Adipocyte (in vitro differentiated cells): ENCODE measurements at regions not wholly inside any gene's neighbourhood (a gene's known extent, or its start where the extent isn't known, plus 50 kb on each side); places are given as distances from the start of the nearest gene placed in this dataset.
"Not testable (repeated sequence)": the region's sequence is repeated elsewhere in the genome, so short reads cannot be mapped to it uniquely, and the experiment has no call there.

Experiments
- DNase-seq: peaks from one replicate; pipeline ENCODE4 v3.0.0-alpha.2; 2015; ENCODE audit warnings: low read depth
- H3K27me3 ChIP-seq: replicated peaks from 2 replicates; pipeline ENCODE4 v1.7.0; 2013; ENCODE audit warnings: mild to moderate bottlenecking, low read length, moderate library complexity; ENCODE audit not compliant: control insufficient read depth, insufficient read depth
- H3K36me3 ChIP-seq: 2 replicates; pipeline ENCODE4 v1.7.0; 2013; ENCODE audit warnings: low read length, mild to moderate bottlenecking, moderate library complexity; ENCODE audit not compliant: control insufficient read depth, insufficient read depth, severe bottlenecking
- H3K4me1 ChIP-seq: 2 replicates; pipeline ENCODE4 v1.7.0; 2013; ENCODE audit warnings: mild to moderate bottlenecking, low read length, moderate library complexity; ENCODE audit not compliant: control insufficient read depth, insufficient read depth
- H3K4me3 ChIP-seq: 2 replicates; pipeline ENCODE4 v1.7.0; 2013; ENCODE audit warnings: mild to moderate bottlenecking, low read length, moderate library complexity
- H3K9ac ChIP-seq: 2 replicates; pipeline ENCODE4 v1.7.0; 2013; ENCODE audit warnings: mild to moderate bottlenecking, low read length, moderate library complexity
- H3K9me3 ChIP-seq: 2 replicates; pipeline ENCODE4 v1.7.0; 2013; ENCODE audit warnings: mild to moderate bottlenecking, low read length, moderate library complexity; ENCODE audit not compliant: control insufficient read depth

DNA sequence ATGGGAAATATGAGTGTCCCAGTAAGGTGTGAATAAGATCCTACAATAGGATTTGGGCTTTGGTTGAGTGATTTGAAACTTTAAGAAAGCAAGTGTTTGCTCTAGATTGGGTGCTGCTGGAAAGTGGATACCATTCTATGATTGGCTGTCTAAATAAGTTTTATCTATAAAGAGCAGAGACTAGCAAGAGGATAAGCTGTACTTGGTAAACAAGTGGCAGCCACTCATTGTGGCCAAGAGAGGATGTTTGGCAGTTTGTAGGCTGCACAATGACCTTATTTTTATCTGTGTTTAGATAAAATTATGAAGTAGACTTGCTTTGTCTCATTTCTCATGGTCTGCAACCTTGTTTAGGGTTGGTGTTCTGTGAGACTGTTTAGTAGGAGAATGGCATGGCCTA is 341.6 kb upstream of the PIK3R1 start:
- no peaks in the 10 kb centered on the region for H3K27me3 ChIP-seq
- no peaks in the 10 kb centered on the region for H3K9me3 ChIP-seq
- no peak overlapping the region for H3K4me3 ChIP-seq
- no peak for DNase-seq
- H3K4me1 ChIP-seq, result peaks cover 8% of the 10 kb centered on the region
- H3K9ac ChIP-seq, result no peak overlapping the region
- no peaks in the 10 kb centered on the region for H3K36me3 ChIP-seq

DNA sequence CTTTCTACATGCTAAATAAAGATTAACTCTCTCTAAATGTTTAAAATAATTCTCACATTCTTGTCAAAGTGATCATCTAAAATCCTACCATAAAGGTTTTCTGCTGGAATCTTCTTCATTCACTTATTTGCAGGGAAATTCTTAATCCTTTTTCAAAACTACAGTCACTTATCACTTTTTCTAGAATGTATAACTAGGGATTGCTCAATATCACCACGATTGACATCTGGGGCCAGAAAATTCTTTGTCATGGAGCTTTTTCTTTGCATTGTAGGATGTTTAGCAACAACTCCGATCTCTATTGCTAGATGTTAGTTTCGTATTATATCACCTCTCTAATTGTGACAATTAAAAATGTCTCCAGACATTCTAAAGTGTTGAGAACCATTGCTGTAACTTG is 344.9 kb upstream of the PIK3R1 start:
- Histone ChIP-seq H3K27me3 (no peaks in the 10 kb centered on the region), H3K9ac (no peak overlapping the region), H3K36me3 (no peaks in the 10 kb centered on the region), H3K4me3 (no peak overlapping the region), H3K4me1 (no peaks in the 10 kb centered on the region), H3K9me3 (no peaks in the 10 kb centered on the region)
- peak; percentile 15 for DNase-seq

DNA sequence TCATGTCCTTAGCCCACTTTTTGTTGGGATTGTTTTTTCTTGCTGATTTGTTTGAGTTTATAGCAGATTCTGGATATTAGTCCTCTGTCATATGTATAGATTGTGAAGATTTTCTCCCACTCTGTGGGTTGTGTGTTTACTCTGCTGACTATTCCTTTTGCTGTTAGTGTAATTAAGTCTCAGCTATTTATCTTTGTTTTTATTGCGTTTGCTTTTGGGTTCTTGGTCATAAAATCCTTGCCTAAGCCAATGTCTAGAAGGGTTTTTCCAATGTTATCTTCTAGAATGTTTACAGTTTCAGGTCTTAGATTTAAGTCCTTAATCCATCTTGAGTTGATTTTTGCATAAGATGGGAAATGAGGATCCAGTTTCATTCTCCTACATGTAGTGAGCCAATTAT is 351.2 kb upstream of the PIK3R1 start:
- H3K4me1 ChIP-seq, H3K9me3 ChIP-seq, H3K27me3 ChIP-seq, H3K4me3 ChIP-seq, DNase-seq, H3K36me3 ChIP-seq, H3K9ac ChIP-seq: not testable (repeated sequence)

DNA sequence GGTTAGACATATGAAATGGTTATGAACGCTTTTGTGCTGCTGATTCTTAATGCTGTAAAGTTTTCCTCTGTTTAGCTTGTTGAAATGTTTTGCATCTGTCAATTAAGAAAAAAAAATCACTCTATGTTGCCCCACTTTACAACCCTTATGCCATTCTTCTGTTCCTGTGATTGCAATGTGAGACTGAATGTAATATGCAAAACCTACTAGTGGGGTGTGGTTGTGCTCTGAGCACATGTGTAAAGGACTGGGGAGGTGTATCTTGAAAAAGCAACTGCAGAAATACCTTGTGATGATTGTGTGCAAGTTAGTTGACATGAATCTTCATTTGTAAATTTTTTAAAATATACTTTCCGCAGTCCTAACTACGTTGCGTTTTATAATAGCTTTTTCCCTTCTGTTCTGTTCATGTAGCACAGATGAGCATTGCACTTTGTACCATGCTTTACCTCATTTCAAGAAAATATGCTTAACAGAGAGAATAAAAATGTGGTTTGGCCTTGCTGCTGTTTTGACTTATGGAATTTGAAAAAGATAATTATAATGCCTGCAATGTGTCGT is 357.0 kb upstream of the PIK3R1 start:
- H3K4me3 ChIP-seq, result no peak overlapping the region
- H3K27me3 ChIP-seq, result no peaks in the 10 kb centered on the region
- DNase-seq, result no peak
- no peaks in the 10 kb centered on the region for H3K4me1 ChIP-seq
- no peaks in the 10 kb centered on the region for H3K36me3 ChIP-seq
- no peak overlapping the region for H3K9ac ChIP-seq
- H3K9me3 ChIP-seq, result peaks cover 5% of the 10 kb centered on the region

DNA sequence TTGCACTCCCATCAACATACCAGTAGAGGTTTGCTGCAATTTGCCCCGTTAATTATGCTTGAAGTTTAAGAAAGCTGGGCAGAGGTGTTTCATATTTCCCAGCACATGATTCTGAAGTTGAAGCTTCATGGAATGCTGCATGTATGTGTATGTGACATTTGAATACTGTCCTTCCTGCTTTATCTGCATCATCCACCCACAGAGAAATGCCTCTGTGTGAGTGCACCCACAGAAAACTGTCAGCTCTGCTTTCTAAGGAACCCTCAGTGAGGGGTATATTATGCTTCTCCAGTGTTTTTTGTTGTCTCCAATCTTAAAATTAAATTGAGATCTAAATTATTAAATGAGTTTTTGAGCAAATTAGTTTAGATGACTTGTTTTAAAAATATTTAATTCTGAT is 358.1 kb upstream of the PIK3R1 start:
- no peaks in the 10 kb centered on the region for H3K4me1 ChIP-seq
- no peak overlapping the region for H3K4me3 ChIP-seq
- no peak for DNase-seq
- H3K36me3 ChIP-seq, result no peaks in the 10 kb centered on the region
- peaks cover 5% of the 10 kb centered on the region for H3K9me3 ChIP-seq
- H3K27me3 ChIP-seq, result no peaks in the 10 kb centered on the region
- no peak overlapping the region for H3K9ac ChIP-seq

DNA sequence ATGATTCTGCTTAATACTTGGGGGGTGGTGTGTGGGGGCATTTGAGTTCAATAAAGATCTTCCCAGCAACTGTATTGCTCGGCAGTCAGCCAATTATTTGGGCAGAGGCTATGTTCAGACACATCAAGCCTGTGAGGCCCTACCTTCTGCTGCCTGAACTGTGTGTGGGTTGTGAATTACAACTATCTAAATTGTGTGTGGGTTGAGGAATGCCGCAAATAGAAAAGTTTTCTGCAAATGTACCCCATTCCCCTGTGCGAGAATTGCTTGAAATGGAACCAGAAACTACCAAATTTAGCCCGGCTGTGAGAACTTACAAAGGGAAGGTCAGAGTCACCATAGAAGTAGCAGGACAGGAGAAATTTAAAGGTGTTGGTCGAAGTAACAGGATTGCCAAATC is 360.0 kb upstream of the PIK3R1 start:
- Histone ChIP-seq H3K9me3 (peaks cover 4% of the 10 kb centered on the region), H3K4me3 (no peak overlapping the region)

DNA sequence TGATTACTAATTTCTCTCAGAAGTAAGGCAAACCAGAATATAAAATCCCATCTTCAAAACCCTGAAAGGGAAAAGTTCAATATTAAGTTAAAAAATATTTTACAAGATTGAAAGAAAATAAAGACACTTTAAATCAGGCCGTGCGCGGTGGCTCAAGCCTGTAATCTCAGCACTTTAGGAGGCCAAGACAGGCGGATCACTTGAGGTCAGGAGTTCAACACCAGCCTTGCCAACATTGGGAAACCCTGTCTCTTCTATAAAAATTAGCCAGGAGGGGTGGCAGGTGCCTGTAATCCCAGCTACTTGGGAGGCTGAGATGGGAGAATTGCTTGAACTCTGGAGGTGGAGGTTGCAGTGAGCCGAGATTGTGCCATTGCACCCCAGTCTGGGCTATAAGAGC is 364.6 kb upstream of the PIK3R1 start:
- not testable (repeated sequence) for H3K4me3 ChIP-seq, DNase-seq, H3K4me1 ChIP-seq, H3K27me3 ChIP-seq, H3K9me3 ChIP-seq, H3K9ac ChIP-seq, H3K36me3 ChIP-seq

More for the DNA sequence above, 360.0 kb upstream of the PIK3R1 start:
- H3K9ac ChIP-seq, result no peak overlapping the region
- H3K36me3 ChIP-seq, result no peaks in the 10 kb centered on the region
- no peaks in the 10 kb centered on the region for H3K27me3 ChIP-seq
- H3K4me1 ChIP-seq, result no peaks in the 10 kb centered on the region
- DNase-seq, result no peak

DNA sequence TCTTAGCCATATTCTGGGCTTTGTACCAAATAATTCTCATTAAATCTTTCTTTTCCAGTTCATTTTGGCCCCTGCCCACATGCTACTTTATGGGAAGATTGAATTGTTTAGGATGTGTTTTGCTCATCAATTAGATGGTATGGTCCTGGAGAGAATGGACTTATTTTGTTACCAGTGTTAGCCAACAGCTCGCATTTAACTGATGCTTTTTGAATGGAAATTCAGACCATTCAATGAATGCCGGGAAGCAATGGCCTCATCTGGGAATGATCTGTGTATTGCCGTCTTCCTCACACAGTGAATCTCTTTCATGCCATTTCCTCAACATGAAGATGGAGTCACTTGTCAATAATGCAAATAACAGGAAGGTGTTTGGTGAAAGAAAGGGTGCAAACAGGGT is 370.6 kb upstream of the PIK3R1 start:
- no peak overlapping the region for H3K9ac ChIP-seq
- no peak for DNase-seq
- no peaks in the 10 kb centered on the region for H3K9me3 ChIP-seq

DNA sequence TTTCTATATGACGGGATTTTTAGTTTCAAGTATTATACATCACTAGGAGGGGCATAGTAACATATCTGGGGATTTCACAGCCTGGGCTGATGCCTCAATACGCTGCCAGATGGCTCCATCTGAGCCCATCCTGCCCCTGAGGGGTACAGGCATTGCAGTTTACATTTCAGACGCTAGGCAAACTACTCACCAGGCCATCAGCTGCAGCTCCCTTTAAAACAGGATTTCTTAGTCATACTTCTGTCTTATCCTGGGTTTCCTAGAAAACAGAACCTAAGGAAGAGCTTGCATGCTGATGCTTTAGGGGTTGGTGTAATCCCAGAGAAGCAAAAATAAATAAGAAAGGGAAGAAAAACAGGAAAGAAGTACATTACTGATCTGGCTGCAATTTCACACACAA is 372.8 kb upstream of the PIK3R1 start:
- Histone ChIP-seq H3K9ac (no peak overlapping the region), H3K4me1 (no peaks in the 10 kb centered on the region), H3K9me3 (no peaks in the 10 kb centered on the region), H3K36me3 (no peaks in the 10 kb centered on the region), H3K4me3 (no peak overlapping the region), H3K27me3 (no peaks in the 10 kb centered on the region)
- peak; percentile 59 for DNase-seq

More for the DNA sequence above, 370.6 kb upstream of the PIK3R1 start:
- no peak overlapping the region for H3K4me3 ChIP-seq
- H3K4me1 ChIP-seq, result no peaks in the 10 kb centered on the region
- H3K27me3 ChIP-seq, result no peaks in the 10 kb centered on the region
- no peaks in the 10 kb centered on the region for H3K36me3 ChIP-seq

DNA sequence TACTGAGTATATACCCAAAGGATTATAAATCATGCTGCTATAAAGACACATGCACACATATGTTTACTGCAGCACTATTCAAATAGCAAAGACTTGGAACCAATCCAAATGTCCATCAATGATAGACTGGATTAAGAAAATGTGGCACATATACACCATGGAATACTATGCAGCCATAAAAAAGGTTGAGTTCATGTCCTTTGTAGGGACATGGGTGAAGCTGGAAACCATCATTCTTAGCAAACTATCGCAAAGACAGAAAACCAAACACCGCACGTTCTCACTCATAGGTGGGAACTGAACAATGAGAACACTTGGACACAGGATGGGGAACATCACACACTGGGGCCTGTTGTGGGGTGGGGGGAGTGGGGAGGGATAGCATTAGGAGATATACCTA is 378.3 kb upstream of the PIK3R1 start:
- H3K9me3 ChIP-seq, H3K36me3 ChIP-seq, DNase-seq, H3K4me1 ChIP-seq, H3K9ac ChIP-seq, H3K27me3 ChIP-seq, H3K4me3 ChIP-seq: not testable (repeated sequence)

DNA sequence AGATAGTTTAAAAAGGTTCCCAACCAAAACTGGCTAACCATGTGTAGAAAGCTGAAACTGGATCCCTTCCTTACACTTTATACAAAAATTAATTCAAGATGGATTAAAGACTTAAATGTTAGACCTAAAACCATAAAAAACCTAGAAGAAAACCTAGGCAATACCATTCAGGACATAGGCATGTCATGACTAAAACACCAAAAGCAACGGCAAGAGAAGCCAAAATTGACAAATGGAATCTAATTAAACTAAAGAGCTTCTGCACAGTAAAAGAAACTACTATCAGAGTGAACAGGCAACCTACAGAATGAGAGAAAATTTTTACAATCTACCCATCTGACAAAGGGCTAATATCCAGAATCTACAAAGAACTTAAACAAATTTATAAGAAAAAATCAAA is 379.1 kb upstream of the PIK3R1 start:
- H3K4me3 ChIP-seq, H3K4me1 ChIP-seq, DNase-seq, H3K36me3 ChIP-seq, H3K9me3 ChIP-seq, H3K9ac ChIP-seq, H3K27me3 ChIP-seq: not testable (repeated sequence)

GRCh38 chr5:67831048-67831447 is 384.5 kb upstream of the PIK3R1 start:
- Histone ChIP-seq H3K9ac (no peak overlapping the region), H3K4me1 (no peaks in the 10 kb centered on the region)
- DNase-seq, result no peak

More at GRCh38 chr5:67831048-67831447, 384.5 kb upstream of the PIK3R1 start:
- no peaks in the 10 kb centered on the region for H3K27me3 ChIP-seq
- H3K4me3 ChIP-seq, result no peak overlapping the region
- H3K9me3 ChIP-seq, result no peaks in the 10 kb centered on the region
- H3K36me3 ChIP-seq, result no peaks in the 10 kb centered on the region
